HG02623 (cell line): ENCODE measurements at regions not wholly inside any gene's neighbourhood (a gene's known extent, or its start where the extent isn't known, plus 50 kb on each side); places are given as distances from the start of the nearest gene placed in this dataset.
"Not testable (repeated sequence)": the region's sequence is repeated elsewhere in the genome, so short reads cannot be mapped to it uniquely, and the experiment has no call there.

Experiments
- ATAC-seq: cut with Tn5 transposase; IDR thresholded peaks from one replicate; pipeline ENCODE4 v1.9.1; 2021; ENCODE audit warnings: moderate library complexity; ENCODE audit not compliant: unreplicated experiment

DNA sequence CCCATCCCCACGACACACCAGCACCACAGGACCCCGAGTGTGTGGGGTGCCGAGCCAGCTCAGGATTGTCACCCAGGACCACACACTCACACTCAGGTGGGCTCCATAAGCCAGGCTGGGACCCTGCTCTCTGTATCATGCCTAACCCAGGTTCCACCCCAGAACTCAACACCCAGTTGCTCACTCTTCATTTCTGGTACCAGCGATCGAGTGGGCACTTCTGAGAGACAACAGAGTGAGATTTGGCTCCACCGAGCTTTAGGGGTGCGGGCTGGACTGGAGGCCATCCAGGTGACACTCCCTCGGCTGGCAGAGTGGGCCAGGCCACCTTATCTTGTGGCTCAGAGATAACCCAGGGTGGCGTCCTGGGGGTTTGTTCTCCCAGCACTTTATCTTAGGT lies 1323.8 kb downstream of the BRD1 start:
- no peak for ATAC-seq

DNA sequence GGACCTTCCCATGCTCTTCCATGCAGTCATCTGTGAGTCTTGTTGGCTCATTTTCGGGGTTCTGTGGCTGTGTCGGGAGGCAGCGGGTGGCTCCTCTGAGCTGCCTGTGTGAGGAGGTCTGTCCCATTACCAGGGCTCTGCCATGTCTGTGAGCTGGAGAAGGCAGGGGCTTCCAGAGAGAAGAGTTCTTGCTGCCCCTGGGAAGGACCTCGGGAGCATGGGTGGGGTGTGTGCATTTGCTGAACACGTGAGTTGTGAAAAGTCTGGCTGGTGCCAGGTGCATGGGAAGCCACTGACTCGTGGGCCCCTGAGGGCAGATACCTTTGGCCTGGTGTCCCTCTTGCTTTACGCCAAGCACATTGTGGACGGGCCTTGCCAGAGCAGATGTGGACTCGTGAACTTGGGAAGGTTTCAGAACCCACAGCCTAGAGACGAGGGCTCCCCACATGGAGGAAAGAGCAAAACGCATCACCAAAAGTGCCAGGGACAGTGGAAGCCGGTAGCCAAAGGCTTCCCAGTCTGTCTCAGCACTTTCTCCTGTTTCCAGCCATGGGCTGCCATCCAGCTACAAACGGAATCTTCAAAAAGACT lies 1324.5 kb downstream of the BRD1 start:
- no peak for ATAC-seq

- no peak for ATAC-seq
Observed at GRCh38 chr22:48501231-48501750, 1326.4 kb downstream of the BRD1 start.

GRCh38 chr22:48500471-48501230 lies 1327.0 kb downstream of the BRD1 start:
- no peak for ATAC-seq

- ATAC-seq, result no peak
Observed at GRCh38 chr22:48499456-48500425, 1327.9 kb downstream of the BRD1 start.

DNA sequence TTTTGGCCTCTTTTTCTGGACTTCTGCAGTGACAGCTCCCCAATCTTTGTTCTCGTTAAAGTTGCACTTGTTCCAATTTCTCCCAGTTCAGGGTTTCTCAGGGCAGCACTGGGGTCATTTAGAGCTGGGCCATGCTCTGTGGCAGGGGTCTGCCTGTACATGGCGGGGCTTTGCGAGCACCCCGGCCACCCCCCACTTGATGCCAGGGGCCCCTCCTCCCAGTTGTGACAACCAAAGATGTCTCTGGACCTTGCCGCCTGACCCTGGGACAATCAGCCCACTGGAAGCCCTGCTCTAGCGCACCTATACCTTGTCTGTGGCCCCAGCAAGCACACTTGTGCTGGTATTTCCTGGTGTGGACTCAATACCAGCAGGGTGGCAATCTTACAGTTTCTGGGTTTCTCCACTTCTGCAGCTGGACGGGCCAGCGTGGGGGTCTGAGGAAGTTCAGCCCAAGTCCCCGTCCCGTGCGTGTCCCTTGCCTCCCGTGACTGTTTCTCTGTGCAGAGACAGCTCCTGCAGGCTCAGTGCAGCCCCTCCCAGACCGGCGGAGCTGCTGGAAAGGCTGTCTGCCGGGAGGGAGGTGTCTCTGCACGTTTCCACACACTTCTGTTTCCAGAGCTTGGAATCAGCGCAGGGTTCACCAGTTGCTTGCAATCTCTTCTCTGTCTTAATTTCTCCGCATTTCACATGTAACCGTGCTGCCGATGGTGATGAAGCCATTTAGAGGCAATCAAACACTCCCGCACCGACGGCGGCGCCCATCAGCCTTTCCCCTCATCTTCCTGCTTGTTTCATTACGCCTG lies 1328.9 kb downstream of the BRD1 start:
- no peak for ATAC-seq

GRCh38 chr22:48497743-48498520 lies 1329.7 kb downstream of the BRD1 start:
- not testable (repeated sequence) for ATAC-seq

- no peak for ATAC-seq
Observed at GRCh38 chr22:48496987-48497650, 1330.6 kb downstream of the BRD1 start.

DNA sequence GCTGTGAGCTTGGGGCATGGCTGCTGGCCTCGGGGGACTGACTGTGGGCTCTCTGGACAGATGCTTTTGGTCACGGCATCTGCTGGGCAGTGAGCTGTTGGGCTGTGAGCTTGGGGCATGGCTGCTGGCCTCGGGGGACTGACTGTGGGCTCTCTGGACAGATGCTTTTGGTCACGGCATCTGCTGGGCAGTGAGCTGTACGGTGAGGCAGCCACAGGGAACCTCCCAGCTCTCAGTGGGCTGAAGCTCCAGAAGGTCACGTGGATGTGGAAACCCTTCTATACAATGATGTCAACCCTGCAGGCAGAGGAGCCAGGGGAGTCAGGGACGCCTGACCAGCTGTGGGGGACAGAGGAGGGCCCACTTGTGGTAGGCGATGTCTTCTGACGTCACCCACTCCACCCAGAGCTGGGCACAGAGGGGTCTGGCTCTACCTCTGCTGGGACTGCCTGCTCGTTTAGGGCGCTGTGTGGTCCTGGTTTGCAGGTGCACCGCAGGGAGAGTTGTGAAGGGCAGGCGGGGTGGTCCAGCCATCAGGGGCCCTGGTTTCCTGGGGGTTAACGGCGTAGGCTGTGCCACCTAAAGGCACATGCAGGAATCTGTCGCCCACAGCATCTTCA lies 1331.3 kb downstream of the BRD1 start:
- ATAC-seq, result no peak

DNA sequence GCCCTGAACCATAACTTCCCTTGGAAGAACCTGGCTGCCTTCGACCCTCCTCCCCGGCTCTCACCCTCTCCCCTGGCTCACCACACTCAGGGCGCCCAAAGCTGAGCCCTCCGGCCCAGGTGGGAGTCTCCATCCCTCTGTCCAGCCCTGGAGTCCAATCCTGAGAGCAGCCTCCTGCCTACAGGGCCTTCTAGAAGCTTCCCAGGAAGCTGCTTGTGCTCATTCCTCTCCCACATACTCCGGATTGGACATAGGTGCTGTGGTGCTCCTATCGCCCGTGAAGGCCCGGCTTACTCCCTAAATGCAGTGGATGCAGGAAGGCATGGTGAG lies 1332.0 kb downstream of the BRD1 start:
- no peak for ATAC-seq

- no peak for ATAC-seq
Observed at GRCh38 chr22:48494968-48495750, 1332.5 kb downstream of the BRD1 start.

- no peak for ATAC-seq
Observed at GRCh38 chr22:48494256-48494967, 1333.3 kb downstream of the BRD1 start.

DNA sequence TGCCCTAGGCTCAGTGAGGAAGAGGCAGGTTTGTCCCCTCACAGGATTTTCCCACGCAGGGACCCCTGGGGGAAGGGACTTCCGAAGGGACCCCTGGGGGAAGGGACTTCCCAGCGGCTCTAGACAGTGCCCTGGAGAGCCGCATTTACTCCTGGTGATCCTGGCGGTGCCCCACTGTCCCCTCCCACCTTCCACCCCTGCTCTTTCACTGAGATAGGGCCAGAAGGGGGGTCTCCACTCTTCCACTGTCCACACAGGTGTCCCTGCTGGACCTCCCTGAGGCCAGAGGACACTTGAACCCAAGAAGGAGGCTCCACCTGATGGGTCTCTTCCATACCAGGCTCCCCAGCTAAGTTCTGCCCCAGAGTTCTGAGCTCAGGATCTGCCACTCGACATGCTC lies 1333.9 kb downstream of the BRD1 start:
- ATAC-seq, result no peak

GRCh38 chr22:48492366-48493320 lies 1335.0 kb downstream of the BRD1 start:
- no peak for ATAC-seq

- ATAC-seq, result no peak
Observed at GRCh38 chr22:48491451-48491941, 1336.2 kb downstream of the BRD1 start.
